Endothelial cell of umbilical vein (primary cell): ENCODE measurements at regions not wholly inside any gene's neighbourhood (a gene's known extent, or its start where the extent isn't known, plus 50 kb on each side); places are given as distances from the start of the nearest gene placed in this dataset.

Experiments
- BruUV-seq: library from RNA; stranded (reverse); fragments of 400-500 nt; replicated peaks from 2 replicates; lab custom pipeline; 2021; lab: Mats Ljungman, UMichigan
- CTCF ChIA-PET: fragments of 300-600, 350-600 bp; sonication (Branson Sonifier 250); formaldehyde crosslinking; loops from one replicate; lab custom pipeline; 2021; ENCODE audit warnings: antibody characterized with exemption, inconsistent platforms; lab: Charles Lee
- POLR2A ChIA-PET: fragments of 300-600, 350-600 bp; sonication (Branson Sonifier 250); formaldehyde crosslinking; loops from one replicate; lab custom pipeline; 2021; ENCODE audit warnings: antibody characterized with exemption, inconsistent platforms; lab: Charles Lee
- DNase-seq: peaks from one replicate; pipeline ENCODE4 v3.0.0-alpha.2; 2011; ENCODE audit warnings: low read depth, low spot score
- FAIRE-seq: peaks from 2 replicates; lab custom pipeline; 2011; peaks lifted over from hg19 to GRCh38; lab: Jason Lieb, UNC
- H2AFZ ChIP-seq: 2 replicates; pipeline ENCODE4 v1.6.0; 2012; ENCODE audit warnings: low read depth, low read length, control low read depth, inconsistent platforms
- H3K27ac ChIP-seq: 2 replicates; pipeline ENCODE4 v1.5.1; 2011; ENCODE audit warnings: low read depth, mild to moderate bottlenecking, control low read depth, low read length, moderate library complexity; ENCODE audit not compliant: insufficient read depth
- H3K27me3 ChIP-seq, 2 experiments: 2 replicates each; pipeline versions ENCODE4 v1.6.0 to v1.6.1; 2011; ENCODE audit warnings: low read length in 2 of 2, mixed read lengths in 1 of 2; ENCODE audit not compliant: control insufficient read depth in 2 of 2, insufficient read depth in 2 of 2
- H3K36me3 ChIP-seq, 2 experiments: 2 replicates in 1 of 2; 3 replicates in 1 of 2; pipeline ENCODE4 v1.5.1; 2011; ENCODE audit warnings: low read length in 2 of 2, mild to moderate bottlenecking in 1 of 2, moderate library complexity in 1 of 2; ENCODE audit not compliant: control insufficient read depth in 2 of 2, insufficient read depth in 2 of 2; ENCODE audit errors: extremely low read depth in 1 of 2
- H3K4me1 ChIP-seq: 3 replicates; pipeline ENCODE4 v1.5.1; 2011; ENCODE audit warnings: mild to moderate bottlenecking, low read length; ENCODE audit not compliant: control insufficient read depth, insufficient read depth; ENCODE audit errors: extremely low read depth
- H3K4me2 ChIP-seq: 2 replicates; pipeline ENCODE4 v1.6.1; 2011; ENCODE audit warnings: low read length, control low read depth, mixed read lengths; ENCODE audit not compliant: insufficient read depth
- H3K4me3 ChIP-seq, 3 experiments: fragments of 200-600 bp in 1 of 3; sonication (generic), shearing (Covaris generic) in 1 of 3; replicated peaks in 1 of 3; 2 replicates each; pipeline ENCODE4 v1.5.1; 2011 to 2016; ENCODE audit warnings: control low read depth in 3 of 3, low read length in 3 of 3, mild to moderate bottlenecking in 2 of 3, inconsistent platforms in 1 of 3, low read depth in 1 of 3, moderate library complexity in 1 of 3; ENCODE audit not compliant: insufficient read depth in 1 of 3
- H3K79me2 ChIP-seq: 2 replicates; pipeline ENCODE4 v1.6.0; 2012; ENCODE audit warnings: low read length, inconsistent platforms; ENCODE audit not compliant: control insufficient read depth, insufficient read depth
- H3K9ac ChIP-seq: replicated peaks from 2 replicates; pipeline ENCODE3; 2011; ENCODE audit warnings: low read length, control low read depth; ENCODE audit not compliant: insufficient read depth; ENCODE audit errors: extremely low read depth
- H3K9me1 ChIP-seq: replicated peaks from 3 replicates; pipeline ENCODE4 v1.6.0; 2011; ENCODE audit warnings: mild to moderate bottlenecking, low read length; ENCODE audit not compliant: control insufficient read depth, insufficient read depth; ENCODE audit errors: extremely low read depth
- H3K9me3 ChIP-seq: replicated peaks from 2 replicates; pipeline ENCODE4 v1.5.1; 2012; ENCODE audit warnings: low read length, inconsistent platforms; ENCODE audit not compliant: control insufficient read depth, insufficient read depth
- H4K20me1 ChIP-seq: replicated peaks from 2 replicates; pipeline ENCODE3; 2011; ENCODE audit warnings: mild to moderate bottlenecking, low read length; ENCODE audit not compliant: control insufficient read depth, insufficient read depth; ENCODE audit errors: extremely low read depth
- GATA2 ChIP-seq: IDR thresholded peaks from 2 replicates; pipeline ENCODE4 v1.7.0; 2011; ENCODE audit warnings: low read depth, mild to moderate bottlenecking, moderate library complexity, mixed read lengths, low read length; ENCODE audit not compliant: insufficient read length, insufficient read depth
- JUN ChIP-seq: IDR thresholded peaks from 2 replicates; pipeline ENCODE4 v1.6.1; 2011; ENCODE audit warnings: borderline replicate concordance, low read depth; ENCODE audit not compliant: insufficient read length, insufficient read depth
- MYC ChIP-seq: IDR thresholded peaks from one replicate; pipeline ENCODE4 v1.6.1; 2011; ENCODE audit warnings: mild to moderate bottlenecking, low read depth, low read length
- POLR2A ChIP-seq: IDR thresholded peaks from 2 replicates; pipeline ENCODE4 v1.6.1; 2012; ENCODE audit warnings: low read depth, mild to moderate bottlenecking, control low read depth, low read length
- POLR2AphosphoS5 ChIP-seq: IDR thresholded peaks from 2 replicates; pipeline ENCODE4 v1.6.1; 2012; ENCODE audit warnings: low read depth, mild to moderate bottlenecking, control low read depth, low read length, moderate library complexity; ENCODE audit not compliant: insufficient read depth
- dilution Hi-C: fragments of 300-500 bp; cut with MboI; formaldehyde crosslinking; loops from one replicate; pipeline ENCODE4 v1.15.0; 2019; ENCODE audit warnings: low sequenced_read_pairs; ENCODE audit not compliant: extremely low pct_ligation_motif_present
- intact Hi-C: fragments of 100-400 bp; cut with micrococcal nuclease; formaldehyde crosslinking; loops from one replicate; pipeline ENCODE4 v1.10.0; 2022
- TF ChIP-seq, protein P1 (sequence below): IDR thresholded peaks from 2 replicates; pipeline ENCODE4 v1.6.1; 2011; ENCODE audit not compliant: insufficient read depth, insufficient read length
- TF ChIP-seq, protein P2 (sequence below), 2 donors: IDR thresholded peaks; 1 replicate in 1 of 2; 2 replicates in 1 of 2; pipeline ENCODE4 v1.5.1; 2011; ENCODE audit warnings: low read length in 2 of 2, mild to moderate bottlenecking in 2 of 2, moderate library complexity in 2 of 2, control low read depth in 1 of 2, inconsistent platforms in 1 of 2, low read depth in 1 of 2; ENCODE audit not compliant: insufficient read depth in 1 of 2; ENCODE audit errors: extremely low read depth in 1 of 2

DNA sequence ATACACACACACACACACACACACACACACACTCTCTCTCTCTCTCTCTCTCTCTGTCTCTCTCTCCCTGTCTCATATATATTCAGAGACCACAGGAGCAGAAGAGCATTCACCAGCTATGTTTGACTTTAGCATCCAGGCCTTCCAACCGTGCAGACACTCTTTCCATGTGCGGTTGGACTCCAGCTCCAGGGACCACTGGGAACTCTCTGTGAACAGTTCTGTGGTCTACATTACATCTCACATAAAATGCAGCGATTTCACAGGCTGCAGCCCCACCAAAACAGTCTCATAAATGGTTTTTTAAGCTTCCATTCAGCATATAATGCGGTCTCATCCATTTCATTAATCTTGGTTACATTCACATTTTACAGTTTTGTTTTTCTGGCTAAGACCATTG is 508.4 kb upstream of the SULF2 start:
- FAIRE-seq = no peak
- no peak overlapping the region for H3K4me3 ChIP-seq

More for the DNA sequence above, 508.4 kb upstream of the SULF2 start:
- Histone ChIP-seq H3K4me2 (no peak overlapping the region), H3K9me1 (no peaks in the 10 kb centered on the region), H3K4me1 (peaks cover 36% of the 10 kb centered on the region), H3K9me3 (no peaks in the 10 kb centered on the region), H3K9ac (no peak overlapping the region), H2AFZ (no peak overlapping the region), H3K27ac (peak overlapping the region; percentile 25), H3K79me2 (no peaks in the 10 kb centered on the region), H3K36me3 (no peaks in the 10 kb centered on the region), H4K20me1 (no peaks in the 10 kb centered on the region), H3K27me3 (no peaks in the 10 kb centered on the region)
- ChIA-PET CTCF (interaction anchor here (0.7 kb wide), 1 partner anchor 505 kb away, joined by 3 read pairs; no protein-coding TSS in a partner anchor), POLR2A (interaction anchor here (1.2 kb wide), 1 partner anchor 10 kb away, joined by 3 read pairs; no protein-coding TSS in a partner anchor)
- BruUV-seq = no TSS peak
- DNase-seq = no peak
- dilution Hi-C loops = no loop called here
- intact Hi-C loops = no loop called here
- TF ChIP-seq JUN (no peak), GATA2 (no peak), MYC (no peak), POLR2A (no peak), POLR2AphosphoS5 (no peak)
- TF ChIP-seq, protein P1, sequence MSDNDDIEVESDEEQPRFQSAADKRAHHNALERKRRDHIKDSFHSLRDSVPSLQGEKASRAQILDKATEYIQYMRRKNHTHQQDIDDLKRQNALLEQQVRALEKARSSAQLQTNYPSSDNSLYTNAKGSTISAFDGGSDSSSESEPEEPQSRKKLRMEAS = no peak
- TF ChIP-seq, protein P2, sequence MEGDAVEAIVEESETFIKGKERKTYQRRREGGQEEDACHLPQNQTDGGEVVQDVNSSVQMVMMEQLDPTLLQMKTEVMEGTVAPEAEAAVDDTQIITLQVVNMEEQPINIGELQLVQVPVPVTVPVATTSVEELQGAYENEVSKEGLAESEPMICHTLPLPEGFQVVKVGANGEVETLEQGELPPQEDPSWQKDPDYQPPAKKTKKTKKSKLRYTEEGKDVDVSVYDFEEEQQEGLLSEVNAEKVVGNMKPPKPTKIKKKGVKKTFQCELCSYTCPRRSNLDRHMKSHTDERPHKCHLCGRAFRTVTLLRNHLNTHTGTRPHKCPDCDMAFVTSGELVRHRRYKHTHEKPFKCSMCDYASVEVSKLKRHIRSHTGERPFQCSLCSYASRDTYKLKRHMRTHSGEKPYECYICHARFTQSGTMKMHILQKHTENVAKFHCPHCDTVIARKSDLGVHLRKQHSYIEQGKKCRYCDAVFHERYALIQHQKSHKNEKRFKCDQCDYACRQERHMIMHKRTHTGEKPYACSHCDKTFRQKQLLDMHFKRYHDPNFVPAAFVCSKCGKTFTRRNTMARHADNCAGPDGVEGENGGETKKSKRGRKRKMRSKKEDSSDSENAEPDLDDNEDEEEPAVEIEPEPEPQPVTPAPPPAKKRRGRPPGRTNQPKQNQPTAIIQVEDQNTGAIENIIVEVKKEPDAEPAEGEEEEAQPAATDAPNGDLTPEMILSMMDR (IDR thresholded peaks at IDR 0.05; ENCODE audit: extremely low read depth in 1 of 2, insufficient read depth in 1 of 2, low read depth in 1 of 2, low read length in 2 of 2) = no peak
